Coronary artery (tissue), 2 donors: ENCODE measurements at regions not wholly inside any gene's neighbourhood (a gene's known extent, or its start where the extent isn't known, plus 50 kb on each side); places are given as distances from the start of the nearest gene placed in this dataset.
"Not testable (repeated sequence)": the region's sequence is repeated elsewhere in the genome, so short reads cannot be mapped to it uniquely, and the experiment has no call there.

ENCODE experiments used
- DNase-seq: peaks from one replicate; pipeline ENCODE4 v3.0.0-alpha.2; 2017; ENCODE audit warnings: low spot score
- H3K27ac ChIP-seq, 2 donors: fragments of 200-600 bp; sonication (generic); one replicate each; pipeline ENCODE4 v1.5.1; 2016 to 2019
- H3K4me3 ChIP-seq: fragments of 200-600 bp; sonication (generic); 2 replicates; pipeline ENCODE4 v1.5.1; 2016; ENCODE audit warnings: mild to moderate bottlenecking, moderate library complexity
- TF ChIP-seq, protein P1 (sequence below): fragments of 200-600 bp; sonication (generic); IDR thresholded peaks from one replicate; pipeline ENCODE4 v1.5.1; 2019; ENCODE audit warnings: antibody characterized with exemption

GRCh38 chr1:46878173-46878782 is 63.0 kb downstream of the CYP4A11 start:
- not testable (repeated sequence) for H3K4me3 ChIP-seq, H3K27ac ChIP-seq, DNase-seq
- TF ChIP-seq, protein P1, sequence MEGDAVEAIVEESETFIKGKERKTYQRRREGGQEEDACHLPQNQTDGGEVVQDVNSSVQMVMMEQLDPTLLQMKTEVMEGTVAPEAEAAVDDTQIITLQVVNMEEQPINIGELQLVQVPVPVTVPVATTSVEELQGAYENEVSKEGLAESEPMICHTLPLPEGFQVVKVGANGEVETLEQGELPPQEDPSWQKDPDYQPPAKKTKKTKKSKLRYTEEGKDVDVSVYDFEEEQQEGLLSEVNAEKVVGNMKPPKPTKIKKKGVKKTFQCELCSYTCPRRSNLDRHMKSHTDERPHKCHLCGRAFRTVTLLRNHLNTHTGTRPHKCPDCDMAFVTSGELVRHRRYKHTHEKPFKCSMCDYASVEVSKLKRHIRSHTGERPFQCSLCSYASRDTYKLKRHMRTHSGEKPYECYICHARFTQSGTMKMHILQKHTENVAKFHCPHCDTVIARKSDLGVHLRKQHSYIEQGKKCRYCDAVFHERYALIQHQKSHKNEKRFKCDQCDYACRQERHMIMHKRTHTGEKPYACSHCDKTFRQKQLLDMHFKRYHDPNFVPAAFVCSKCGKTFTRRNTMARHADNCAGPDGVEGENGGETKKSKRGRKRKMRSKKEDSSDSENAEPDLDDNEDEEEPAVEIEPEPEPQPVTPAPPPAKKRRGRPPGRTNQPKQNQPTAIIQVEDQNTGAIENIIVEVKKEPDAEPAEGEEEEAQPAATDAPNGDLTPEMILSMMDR: peak; percentile 28

DNA sequence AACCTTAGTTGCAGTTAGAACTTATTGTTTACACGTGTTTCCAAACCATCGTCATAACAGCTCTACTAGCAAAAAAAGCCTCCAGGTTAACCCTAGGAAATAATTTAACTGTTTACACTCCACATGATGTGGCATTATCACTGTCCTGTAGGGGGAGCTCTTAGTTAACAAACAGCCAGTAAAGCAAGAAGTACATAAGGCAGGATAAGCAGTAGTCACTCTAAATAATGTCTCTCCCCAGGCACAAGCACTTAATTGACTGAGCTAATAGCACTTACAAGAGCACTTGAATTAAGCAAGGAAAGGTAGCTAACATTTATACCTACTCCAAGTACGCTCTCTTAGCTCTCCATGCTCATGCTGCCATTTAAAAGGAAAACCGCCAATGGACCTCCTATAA is 65.2 kb downstream of the CYP4A11 start:
- DNase-seq, H3K27ac ChIP-seq, H3K4me3 ChIP-seq: not testable (repeated sequence)
- TF ChIP-seq, protein P1: peak; percentile 25
